Inferior parietal cortex (tissue), 1 donor: ENCODE measurements at regions not wholly inside any gene's neighbourhood (a gene's known extent, or its start where the extent isn't known, plus 50 kb on each side); places are given as distances from the start of the nearest gene placed in this dataset.
"Not testable (repeated sequence)": the region's sequence is repeated elsewhere in the genome, so short reads cannot be mapped to it uniquely, and the experiment has no call there.

ENCODE experiments used
- DNase-seq: peaks from one replicate; pipeline ENCODE4 v3.0.0-alpha.2; 2016; ENCODE audit errors: extremely low spot score

DNA sequence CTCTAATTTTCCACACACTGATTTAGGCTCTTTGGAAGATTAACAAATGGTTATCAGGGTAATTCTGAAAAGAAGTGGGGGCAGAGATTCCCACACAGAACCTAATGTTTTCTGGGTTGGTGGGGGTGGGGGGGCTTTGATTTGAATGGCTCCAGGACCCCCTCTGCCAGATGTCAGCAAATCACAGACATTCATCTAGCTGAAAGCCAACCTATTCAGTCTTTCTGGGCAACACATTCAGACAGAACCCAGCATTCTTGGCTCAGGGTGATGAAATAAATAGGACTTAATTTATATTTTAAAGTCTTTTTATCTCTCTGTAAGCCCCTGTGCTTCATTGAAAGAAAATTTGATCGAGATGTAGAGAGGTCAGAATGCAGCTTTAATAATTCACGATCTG, 533.2 kb downstream of the XYLT1 start:
- no peak for DNase-seq

DNA sequence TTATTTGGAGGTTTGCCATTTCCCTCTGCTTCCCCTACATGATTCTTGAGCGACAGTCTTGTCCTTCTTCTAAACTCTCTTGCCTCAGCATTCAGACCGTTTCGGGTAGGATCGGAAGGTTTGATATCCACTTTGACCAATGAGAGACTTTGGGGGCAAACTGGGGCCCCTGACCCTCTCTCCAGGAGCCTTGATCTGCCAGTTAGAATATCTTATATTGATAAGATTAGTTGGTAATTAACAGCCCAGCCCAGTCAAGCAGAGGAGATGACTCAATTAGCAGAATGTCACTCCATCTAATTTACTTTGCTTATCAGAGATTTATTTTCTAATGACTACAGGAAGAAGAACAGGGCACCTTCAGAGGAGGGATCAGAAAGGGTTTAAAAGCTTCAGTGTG, 532.8 kb downstream of the XYLT1 start:
- no peak for DNase-seq

DNA sequence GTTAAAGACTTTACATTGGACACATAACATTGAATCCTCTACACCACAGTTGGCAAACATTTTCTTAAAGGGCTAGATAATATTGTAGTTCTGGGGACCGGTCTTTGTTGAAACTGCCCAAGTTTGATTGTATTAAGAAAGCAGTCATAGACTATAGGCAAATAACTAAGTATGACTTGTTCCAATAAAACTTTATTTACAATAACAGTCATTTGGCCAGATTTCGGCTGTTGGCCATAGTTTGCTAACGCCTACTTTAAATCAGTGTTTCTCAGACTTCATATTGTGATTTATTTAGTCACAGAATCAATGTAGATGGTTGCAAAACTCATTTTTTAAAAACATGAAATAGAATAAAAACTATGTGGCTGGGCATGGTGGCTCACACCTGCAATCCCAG, 531.8 kb downstream of the XYLT1 start:
- DNase-seq: no peak

- DNase-seq: no peak
These were observed 530.4 kb downstream of the XYLT1 start for GRCh38 chr16:16940351-16940750.

DNA sequence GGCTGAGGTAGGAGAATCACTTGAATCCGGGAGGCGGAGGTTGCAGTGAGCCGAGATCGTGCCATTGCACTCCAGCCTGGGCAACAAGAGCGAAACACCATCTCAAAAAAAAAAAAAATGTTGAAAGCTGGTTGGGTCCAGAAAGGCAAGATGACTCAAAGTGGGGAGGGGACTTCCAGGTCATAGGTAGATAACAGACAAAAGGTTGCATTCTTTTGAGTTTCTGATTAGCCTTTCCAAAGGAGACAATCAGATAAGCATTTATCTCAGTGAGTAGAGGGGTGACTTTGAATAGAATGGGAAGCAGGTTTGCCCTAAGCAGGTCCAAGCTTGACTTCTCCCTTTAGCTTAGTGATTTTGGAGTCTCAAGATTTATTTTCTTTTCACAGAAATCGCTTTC, 527.9 kb downstream of the XYLT1 start:
- DNase-seq: not testable (repeated sequence)

- DNase-seq: no peak
These were observed 525.6 kb downstream of the XYLT1 start for GRCh38 chr16:16945207-16945606.

DNA sequence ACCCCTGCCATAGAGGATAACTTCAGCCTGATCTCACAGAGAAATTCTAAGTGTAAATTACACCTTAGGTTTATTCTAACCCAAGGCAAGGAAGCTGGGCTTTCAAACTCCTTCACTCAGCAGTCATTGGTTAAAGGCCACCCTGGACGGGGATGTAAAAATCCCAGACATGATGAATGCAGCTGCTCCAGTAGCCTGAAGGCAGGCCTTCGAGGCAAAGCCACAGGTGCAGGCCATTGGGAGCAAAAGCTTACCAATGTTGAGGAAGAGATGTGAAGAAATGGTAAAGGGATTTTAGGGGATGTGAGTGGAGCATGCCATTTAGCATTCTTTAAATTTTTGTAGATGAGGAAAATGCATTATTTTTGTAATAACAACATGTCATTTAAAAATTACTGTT, 514.4 kb downstream of the XYLT1 start:
- no peak for DNase-seq

GRCh38 chr16:16960785-16961184, 510.0 kb downstream of the XYLT1 start:
- DNase-seq: no peak

DNA sequence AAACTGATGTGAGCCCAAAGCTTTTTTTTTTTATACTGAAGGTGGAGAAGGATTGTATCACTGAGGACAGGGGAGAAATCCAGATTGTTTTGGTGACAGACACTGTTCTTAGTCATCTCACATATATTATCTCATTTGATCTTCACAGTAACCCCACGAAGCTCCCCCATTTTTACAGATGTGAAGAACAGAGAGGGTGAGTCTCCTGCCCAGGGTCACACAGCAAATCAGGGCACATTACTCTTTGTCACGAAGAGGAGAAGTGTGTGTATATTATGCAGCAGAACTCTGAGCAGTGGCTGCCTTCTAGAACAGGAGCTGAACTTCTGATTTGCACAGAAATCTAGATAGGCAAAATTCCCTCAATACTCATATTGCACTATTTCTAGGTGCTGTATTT, 504.3 kb downstream of the XYLT1 start:
- DNase-seq: no peak

- DNase-seq: no peak
These were observed 499.7 kb downstream of the XYLT1 start for GRCh38 chr16:16971042-16971441.

- no peak for DNase-seq
These were observed 497.9 kb downstream of the XYLT1 start for GRCh38 chr16:16972831-16973230.

GRCh38 chr16:16973707-16974591, 496.8 kb downstream of the XYLT1 start:
- DNase-seq: no peak

DNA sequence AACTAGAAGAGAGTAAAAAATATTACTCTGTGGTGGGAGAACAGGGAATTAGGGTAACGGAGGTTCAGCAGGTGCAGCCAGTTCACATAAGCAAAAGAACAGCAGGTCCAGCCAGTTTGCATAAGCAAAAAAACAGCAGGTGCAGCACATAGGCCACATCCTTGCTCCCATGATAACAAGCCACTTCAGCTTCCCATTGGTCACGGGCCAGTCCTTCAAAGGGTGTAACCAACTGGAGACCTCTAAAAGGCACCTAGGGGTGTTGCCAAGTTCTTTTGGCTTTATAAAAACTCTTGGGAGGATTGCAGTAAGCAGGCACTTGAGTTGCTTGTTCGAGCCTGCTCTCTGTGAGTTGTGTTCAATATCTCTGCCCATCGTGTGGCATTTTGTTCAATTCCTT, 488.1 kb downstream of the XYLT1 start:
- DNase-seq: no peak

GRCh38 chr16:16983582-16983981, 487.2 kb downstream of the XYLT1 start:
- no peak for DNase-seq

DNA sequence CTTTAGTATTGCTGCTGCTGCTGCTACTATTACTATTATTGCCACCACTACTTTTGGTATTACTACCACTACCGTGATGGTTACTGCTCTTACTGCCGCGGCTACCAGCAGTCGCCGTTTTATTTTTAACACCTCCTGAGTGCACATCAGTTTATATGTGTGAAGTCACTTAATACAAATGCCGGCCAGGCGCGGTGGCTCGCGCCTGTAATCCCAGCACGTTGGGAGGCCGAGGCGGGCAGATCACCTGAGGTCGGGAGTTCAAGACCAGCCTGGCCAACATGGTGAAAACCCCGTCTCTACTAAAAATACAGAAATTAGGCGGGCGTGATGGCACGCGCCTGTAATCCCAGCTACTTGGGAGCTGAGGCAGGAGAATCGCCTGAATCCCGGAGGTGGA, 486.7 kb downstream of the XYLT1 start:
- DNase-seq: not testable (repeated sequence)

DNA sequence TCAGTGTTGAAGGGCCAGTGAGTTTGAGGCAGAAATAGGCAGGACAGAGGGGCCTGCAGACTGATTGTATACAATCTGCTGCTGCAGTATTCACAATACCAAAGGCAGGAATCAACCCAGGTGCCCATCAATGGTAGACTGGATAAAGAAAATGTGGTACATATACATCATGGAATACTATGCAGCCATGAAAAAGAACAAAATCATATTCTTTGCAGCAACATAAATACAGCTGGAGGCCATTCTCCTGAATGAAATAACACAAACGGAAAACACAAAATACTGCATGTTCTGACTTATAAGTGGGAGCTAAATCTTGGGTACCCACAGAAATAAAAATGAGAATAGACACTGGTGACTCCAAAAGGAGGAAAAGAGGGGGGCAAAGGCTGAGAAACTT, 485.1 kb downstream of the XYLT1 start:
- DNase-seq: no peak

- DNase-seq: no peak
These were observed 481.8 kb downstream of the XYLT1 start for GRCh38 chr16:16988963-16989362.

DNA sequence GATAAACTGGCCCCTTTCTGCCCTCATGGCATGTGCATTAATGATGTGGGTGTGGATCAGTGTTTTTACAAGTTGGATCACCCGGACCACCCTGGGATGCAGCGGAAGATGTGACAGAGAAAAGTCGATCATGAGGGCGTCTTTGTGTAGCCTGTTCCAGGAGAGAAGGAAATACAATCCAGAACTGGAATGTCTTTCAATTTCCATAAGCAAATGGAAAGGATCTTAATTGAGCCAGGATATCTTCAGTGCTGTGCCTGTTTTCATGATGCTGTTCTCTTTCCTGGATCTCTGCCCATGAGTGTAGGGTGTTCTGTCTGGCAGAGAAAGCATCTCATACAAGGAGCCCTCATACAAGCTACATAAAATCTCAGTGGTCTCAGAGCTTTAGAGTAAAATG, 481.4 kb downstream of the XYLT1 start:
- DNase-seq: no peak

DNA sequence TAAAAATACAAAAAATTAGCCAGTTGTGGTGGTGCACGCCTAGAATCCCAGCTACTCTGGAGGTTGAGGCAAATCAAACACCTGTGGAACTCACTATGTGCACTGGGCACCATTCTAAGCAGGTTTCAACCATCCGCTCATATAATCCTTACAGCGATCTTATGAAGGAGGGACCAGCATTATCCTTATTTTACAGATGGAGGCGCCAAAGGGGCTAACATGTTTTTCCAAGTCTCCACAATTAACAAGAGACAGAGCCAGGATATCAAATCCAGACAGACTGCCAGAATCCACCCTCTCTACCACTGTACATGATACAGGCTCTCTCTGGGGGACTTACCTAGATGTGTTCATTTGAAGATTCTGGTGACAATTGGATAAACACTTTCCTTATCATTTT, 479.0 kb downstream of the XYLT1 start:
- DNase-seq: no peak

DNA sequence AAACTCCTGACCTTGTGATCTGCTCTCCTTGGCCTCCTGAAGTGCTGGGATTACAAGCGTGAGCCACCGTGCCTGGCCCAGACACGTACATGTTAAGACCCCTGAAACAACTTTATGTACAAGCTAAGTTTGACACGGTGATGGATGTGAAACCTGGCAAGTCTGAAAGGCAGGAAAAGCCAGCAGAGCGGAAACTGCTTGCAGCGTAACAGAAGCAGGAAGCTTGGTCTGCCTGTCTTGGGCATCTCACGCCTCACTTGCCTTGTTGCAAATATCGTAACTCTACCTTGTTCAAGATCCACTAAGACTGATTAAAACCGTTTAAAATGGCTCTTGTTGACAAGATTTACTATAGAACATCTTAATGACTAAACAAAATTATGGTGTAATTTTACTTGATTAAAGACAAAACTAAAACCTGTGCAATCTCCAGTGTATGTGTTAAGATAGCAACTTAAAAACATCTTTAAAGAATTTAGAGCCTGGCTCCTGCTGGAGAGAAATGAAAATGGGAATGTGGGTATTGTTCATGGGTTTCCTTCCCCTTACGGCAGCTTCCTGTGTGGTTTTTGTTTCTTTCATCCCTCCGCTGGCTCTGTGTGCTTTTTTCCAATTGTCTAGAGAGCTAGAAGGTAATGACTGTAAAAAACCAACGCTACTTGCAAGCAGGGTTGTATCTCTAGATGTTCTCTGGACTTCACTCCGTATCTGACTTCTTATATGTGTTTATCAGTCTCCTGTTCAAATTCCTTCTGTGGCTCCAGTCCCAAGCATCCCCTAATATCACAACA, 477.6 kb downstream of the XYLT1 start:
- no peak for DNase-seq

GRCh38 chr16:16994831-16995230, 475.9 kb downstream of the XYLT1 start:
- no peak for DNase-seq

GRCh38 chr16:16996827-16997226, 473.9 kb downstream of the XYLT1 start:
- no peak for DNase-seq

DNA sequence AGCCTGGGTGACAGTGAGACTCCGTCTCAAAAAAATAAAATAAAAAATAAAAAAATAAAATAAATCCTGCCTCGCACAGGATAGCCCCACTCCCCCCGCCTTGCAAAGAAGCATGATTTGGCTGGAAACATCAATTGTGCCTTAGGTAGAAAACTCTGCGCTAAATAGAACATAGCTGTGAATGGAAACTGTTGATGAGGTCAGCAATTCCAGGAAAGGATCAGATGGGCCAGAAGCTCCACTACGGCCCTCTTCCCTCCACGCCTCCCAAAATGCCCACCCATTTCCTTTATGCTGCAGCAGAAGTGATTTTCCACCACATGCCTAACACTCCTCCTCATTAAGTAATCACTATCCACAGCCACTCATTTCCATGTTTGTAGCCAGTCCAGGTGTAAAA, 473.4 kb downstream of the XYLT1 start:
- DNase-seq: no peak
